HG03066 (cell line): ENCODE measurements at regions not wholly inside any gene's neighbourhood (a gene's known extent, or its start where the extent isn't known, plus 50 kb on each side); places are given as distances from the start of the nearest gene placed in this dataset.

Source experiments
- ATAC-seq: cut with Tn5 transposase; IDR thresholded peaks from one replicate; pipeline ENCODE4 v1.9.1; 2021; ENCODE audit warnings: low read depth; ENCODE audit not compliant: unreplicated experiment

- no peak for ATAC-seq
These were observed 750.3 kb upstream of the RAB6C start for GRCh38 chr2:129229196-129229595.

- ATAC-seq: no peak
These were observed 749.5 kb upstream of the RAB6C start for GRCh38 chr2:129229830-129230441.

- no peak for ATAC-seq
These were observed 747.5 kb upstream of the RAB6C start for GRCh38 chr2:129231924-129232323.

- no peak for ATAC-seq
These were observed 746.3 kb upstream of the RAB6C start for GRCh38 chr2:129233166-129233565.

- no peak for ATAC-seq
These were observed 745.6 kb upstream of the RAB6C start for GRCh38 chr2:129233751-129234406.

- no peak for ATAC-seq
These were observed 742.9 kb upstream of the RAB6C start for GRCh38 chr2:129236601-129237000.

- no peak for ATAC-seq
These were observed 741.3 kb upstream of the RAB6C start for GRCh38 chr2:129237966-129238725.

GRCh38 chr2:129239141-129239540 lies 740.3 kb upstream of the RAB6C start:
- no peak for ATAC-seq

GRCh38 chr2:129240061-129240460 lies 739.4 kb upstream of the RAB6C start:
- ATAC-seq: no peak

GRCh38 chr2:129242269-129242668 lies 737.2 kb upstream of the RAB6C start:
- ATAC-seq: no peak

- ATAC-seq: no peak
These were observed 731.7 kb upstream of the RAB6C start for GRCh38 chr2:129247751-129248150.

GRCh38 chr2:129248198-129248597 lies 731.3 kb upstream of the RAB6C start:
- ATAC-seq: no peak

- ATAC-seq: no peak
These were observed 726.5 kb upstream of the RAB6C start for GRCh38 chr2:129252781-129253460.

- no peak for ATAC-seq
These were observed 726.0 kb upstream of the RAB6C start for GRCh38 chr2:129253461-129253812.

GRCh38 chr2:129254718-129255117 lies 724.7 kb upstream of the RAB6C start:
- no peak for ATAC-seq

GRCh38 chr2:129255610-129256313 lies 723.7 kb upstream of the RAB6C start:
- no peak for ATAC-seq

- ATAC-seq: no peak
These were observed 722.8 kb upstream of the RAB6C start for GRCh38 chr2:129256642-129257041.

- no peak for ATAC-seq
These were observed 716.5 kb upstream of the RAB6C start for GRCh38 chr2:129262934-129263333.

GRCh38 chr2:129263939-129264338 lies 715.5 kb upstream of the RAB6C start:
- ATAC-seq: no peak

- ATAC-seq: no peak
These were observed 711.9 kb upstream of the RAB6C start for GRCh38 chr2:129267559-129267958.
